H9 (cell line): ENCODE measurements at regions not wholly inside any gene's neighbourhood (a gene's known extent, or its start where the extent isn't known, plus 50 kb on each side); places are given as distances from the start of the nearest gene placed in this dataset.

Experiments used
- DNase-seq: peaks from one replicate; pipeline ENCODE4 v3.0.0-alpha.2; 2017
- H2AFZ ChIP-seq: one replicate; pipeline ENCODE4 v1.6.1; 2013; ENCODE audit warnings: mild to moderate bottlenecking, low read length, control low read depth, moderate library complexity
- H2AK5ac ChIP-seq: 2 replicates; pipeline ENCODE4 v1.6.1; 2013; ENCODE audit warnings: low read length, control low read depth, mixed read lengths; ENCODE audit not compliant: insufficient read length
- H2BK120ac ChIP-seq: one replicate; pipeline ENCODE4 v1.6.1; 2013; ENCODE audit warnings: low read depth, mild to moderate bottlenecking, low read length, control low read depth, inconsistent platforms; ENCODE audit not compliant: poor library complexity, severe bottlenecking
- H2BK12ac ChIP-seq: 2 replicates; pipeline ENCODE4 v1.6.1; 2013; ENCODE audit warnings: low read length, control low read depth, mixed read lengths, low read depth; ENCODE audit not compliant: insufficient read length
- H2BK15ac ChIP-seq: 2 replicates; pipeline ENCODE4 v1.6.1; 2013; ENCODE audit warnings: low read depth, low read length, control low read depth
- H2BK20ac ChIP-seq: one replicate; pipeline ENCODE4 v1.6.1; 2013; ENCODE audit warnings: low read depth, mild to moderate bottlenecking, low read length, control low read depth, inconsistent platforms; ENCODE audit not compliant: poor library complexity, severe bottlenecking
- H2BK5ac ChIP-seq: 2 replicates; pipeline ENCODE4 v1.6.1; 2013; ENCODE audit warnings: low read length, control low read depth, mixed read lengths; ENCODE audit not compliant: insufficient read length
- H3K14ac ChIP-seq: 2 replicates; pipeline ENCODE4 v1.6.1; 2013; ENCODE audit warnings: low read length, control low read depth; ENCODE audit not compliant: insufficient read depth
- H3K18ac ChIP-seq: 2 replicates; pipeline ENCODE4 v1.6.1; 2013; ENCODE audit warnings: low read depth, mild to moderate bottlenecking, mixed read lengths, low read length, control low read depth; ENCODE audit not compliant: insufficient read length
- H3K23ac ChIP-seq: 2 replicates; pipeline ENCODE4 v1.6.1; 2013; ENCODE audit warnings: low read length, control low read depth, mixed read lengths, low read depth; ENCODE audit not compliant: insufficient read length
- H3K23me2 ChIP-seq: 2 replicates; pipeline ENCODE4 v1.6.1; 2013; ENCODE audit warnings: low read depth, mild to moderate bottlenecking, mixed read lengths, low read length, control low read depth; ENCODE audit not compliant: insufficient read length, poor library complexity, severe bottlenecking
- H3K27ac ChIP-seq: 2 replicates; pipeline ENCODE4 v1.5.1; 2013; ENCODE audit warnings: low read length, control low read depth, mixed read lengths, low read depth; ENCODE audit not compliant: insufficient read length
- H3K27me3 ChIP-seq: 2 replicates; pipeline ENCODE4 v1.6.1; 2013; ENCODE audit warnings: low read length, control low read depth, inconsistent platforms; ENCODE audit not compliant: insufficient read depth
- H3K4ac ChIP-seq: 2 replicates; pipeline ENCODE4 v1.6.1; 2013; ENCODE audit warnings: low read depth, mild to moderate bottlenecking, control low read depth, inconsistent platforms, low read length, moderate library complexity
- H3K4me1 ChIP-seq: 2 replicates; pipeline ENCODE4 v1.6.1; 2013; ENCODE audit warnings: low read length, control low read depth, inconsistent platforms; ENCODE audit not compliant: insufficient read depth
- H3K4me2 ChIP-seq: 2 replicates; pipeline ENCODE4 v1.6.1; 2013; ENCODE audit warnings: low read length, control low read depth, mixed read lengths; ENCODE audit not compliant: insufficient read length, insufficient read depth
- H3K56ac ChIP-seq: 2 replicates; pipeline ENCODE4 v1.6.1; 2013; ENCODE audit warnings: low read depth, mild to moderate bottlenecking, mixed read lengths, low read length, control low read depth; ENCODE audit not compliant: insufficient read length
- H3K79me1 ChIP-seq: 2 replicates; pipeline ENCODE4 v1.6.1; 2013; ENCODE audit warnings: low read depth, mild to moderate bottlenecking, moderate library complexity, low read length, control low read depth, inconsistent platforms; ENCODE audit not compliant: insufficient read depth, poor library complexity, severe bottlenecking
- H3K79me2 ChIP-seq: 2 replicates; pipeline ENCODE4 v1.6.1; 2013; ENCODE audit warnings: low read length, control low read depth, inconsistent platforms; ENCODE audit not compliant: insufficient read depth
- H3K9ac ChIP-seq: 2 replicates; pipeline ENCODE4 v1.6.1; 2013; ENCODE audit warnings: low read length, control low read depth, mixed read lengths; ENCODE audit not compliant: insufficient read length; ENCODE audit errors: extremely low read depth
- H3K9me3 ChIP-seq: one replicate; pipeline ENCODE4 v1.6.1; 2013; ENCODE audit warnings: low read depth, low read length, inconsistent platforms; ENCODE audit not compliant: control insufficient read depth
- H3T11ph ChIP-seq: one replicate; pipeline ENCODE4 v1.6.1; 2013; ENCODE audit warnings: mild to moderate bottlenecking, low read length, control low read depth, inconsistent platforms
- H4K20me1 ChIP-seq: one replicate; pipeline ENCODE4 v1.6.1; 2013; ENCODE audit not compliant: control insufficient read depth, insufficient read length, insufficient read depth
- H4K5ac ChIP-seq: 2 replicates; pipeline ENCODE4 v1.6.1; 2013; ENCODE audit warnings: low read depth, mild to moderate bottlenecking, mixed read lengths, low read length, control low read depth; ENCODE audit not compliant: insufficient read length
- H4K8ac ChIP-seq: replicated peaks from 2 replicates; pipeline ENCODE4 v1.6.1; 2013; ENCODE audit warnings: low read length, control low read depth, mixed read lengths, low read depth; ENCODE audit not compliant: insufficient read length
- H4K91ac ChIP-seq: 2 replicates; pipeline ENCODE4 v1.6.1; 2013; ENCODE audit warnings: low read depth, mild to moderate bottlenecking, moderate library complexity, mixed read lengths, low read length, control low read depth; ENCODE audit not compliant: insufficient read length
- H3K27ac Mint-ChIP-seq, 3 experiments: 2 replicates in 2 of 3; 3 replicates in 1 of 3; pipeline ENCODE4 v1.8.0; 2020 to 2021; ENCODE audit warnings: mixed read lengths in 3 of 3, mild to moderate bottlenecking in 1 of 3, moderate library complexity in 1 of 3
- H3K27me3 Mint-ChIP-seq: 2 replicates; pipeline ENCODE4 v1.8.0; 2021; ENCODE audit warnings: low read depth, mild to moderate bottlenecking, moderate library complexity, mixed read lengths
- H3K36me3 Mint-ChIP-seq, 3 experiments: 2 replicates in 2 of 3; 3 replicates in 1 of 3; pipeline ENCODE4 v1.8.0; 2020 to 2021; ENCODE audit warnings: low read depth in 3 of 3, mixed read lengths in 3 of 3; ENCODE audit not compliant: insufficient read depth in 1 of 3
- H3K4me1 Mint-ChIP-seq, 2 experiments: 2 replicates each; pipeline ENCODE4 v1.8.0; 2020; ENCODE audit warnings: mixed read lengths in 2 of 2
- H3K4me3 Mint-ChIP-seq, 2 experiments: 2 replicates in 1 of 2; 3 replicates in 1 of 2; pipeline ENCODE4 v1.8.0; 2020 to 2021; ENCODE audit warnings: mild to moderate bottlenecking in 2 of 2, mixed read lengths in 2 of 2, moderate library complexity in 1 of 2
- H3K9me3 Mint-ChIP-seq, 2 experiments: 2 replicates in 1 of 2; 3 replicates in 1 of 2; pipeline ENCODE4 v1.8.0; 2020; ENCODE audit warnings: mild to moderate bottlenecking in 2 of 2, mixed read lengths in 2 of 2, moderate library complexity in 1 of 2
- WGBS: extraction: QIAGEN DNeasy Blood & Tissue Kit; methylation state at CpG from one replicate; pipeline ENCODE4 v1.1.7; 2013; ENCODE audit warnings: missing lambda C conversion rate, low lambda C conversion rate, mixed read lengths; ENCODE audit not compliant: insufficient read length; ENCODE audit errors: extremely low coverage; 5-methylcytosine and 5-hydroxymethylcytosine counted together
- TF ChIP-seq, protein P1 (sequence below): fragments of 200-600 bp; sonication (generic); conservative IDR thresholded peaks from 3 replicates; pipeline ENCODE4 v1.8.0; 2021; ENCODE audit warnings: antibody characterized with exemption, mild to moderate bottlenecking

DNA sequence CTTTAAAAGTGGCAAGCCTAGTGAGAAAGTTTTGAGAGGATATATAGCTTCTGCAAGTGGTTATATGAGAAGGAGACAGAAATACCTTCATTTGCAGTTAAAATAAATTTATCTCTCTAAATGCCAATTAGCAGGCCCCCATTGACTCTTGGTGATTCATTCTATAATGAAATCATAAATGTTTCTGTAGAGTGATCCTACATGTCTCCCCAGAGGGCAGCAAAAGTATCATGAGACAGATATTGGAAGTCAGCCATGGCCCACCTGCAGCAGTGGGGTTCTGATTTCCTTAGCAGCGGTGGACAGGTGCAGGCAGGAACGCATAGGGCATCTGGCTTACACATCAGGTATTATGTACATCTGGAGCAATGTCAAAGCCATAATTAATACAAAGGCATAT is 385.4 kb upstream of the SLC10A2 start:
- no peak overlapping the region for H2BK20ac ChIP-seq
- no peak overlapping the region for H2BK15ac ChIP-seq
- H4K5ac ChIP-seq = no peak overlapping the region
- no peak overlapping the region for H2BK12ac ChIP-seq
- H3K27me3 ChIP-seq = no peaks in the 10 kb centered on the region
- no peak overlapping the region for H3K4me2 ChIP-seq
- no peak overlapping the region for H3K4ac ChIP-seq
- no peaks in the 10 kb centered on the region for H3K23me2 ChIP-seq
- H3K18ac ChIP-seq = no peak overlapping the region
- H4K8ac ChIP-seq = no peak overlapping the region
- H4K20me1 ChIP-seq = no peaks in the 10 kb centered on the region
- H3K4me1 Mint-ChIP-seq = no peaks in the 10 kb centered on the region
- H3K23ac ChIP-seq = no peak overlapping the region
- no peak overlapping the region for H3K14ac ChIP-seq
- H3K4me3 Mint-ChIP-seq = no peak overlapping the region
- H3T11ph ChIP-seq = no peak overlapping the region
- H3K79me2 ChIP-seq = no peaks in the 10 kb centered on the region
- no peak overlapping the region for H3K9ac ChIP-seq
- H2BK5ac ChIP-seq = no peak overlapping the region
- H3K56ac ChIP-seq = no peak overlapping the region
- TF ChIP-seq, protein P1, sequence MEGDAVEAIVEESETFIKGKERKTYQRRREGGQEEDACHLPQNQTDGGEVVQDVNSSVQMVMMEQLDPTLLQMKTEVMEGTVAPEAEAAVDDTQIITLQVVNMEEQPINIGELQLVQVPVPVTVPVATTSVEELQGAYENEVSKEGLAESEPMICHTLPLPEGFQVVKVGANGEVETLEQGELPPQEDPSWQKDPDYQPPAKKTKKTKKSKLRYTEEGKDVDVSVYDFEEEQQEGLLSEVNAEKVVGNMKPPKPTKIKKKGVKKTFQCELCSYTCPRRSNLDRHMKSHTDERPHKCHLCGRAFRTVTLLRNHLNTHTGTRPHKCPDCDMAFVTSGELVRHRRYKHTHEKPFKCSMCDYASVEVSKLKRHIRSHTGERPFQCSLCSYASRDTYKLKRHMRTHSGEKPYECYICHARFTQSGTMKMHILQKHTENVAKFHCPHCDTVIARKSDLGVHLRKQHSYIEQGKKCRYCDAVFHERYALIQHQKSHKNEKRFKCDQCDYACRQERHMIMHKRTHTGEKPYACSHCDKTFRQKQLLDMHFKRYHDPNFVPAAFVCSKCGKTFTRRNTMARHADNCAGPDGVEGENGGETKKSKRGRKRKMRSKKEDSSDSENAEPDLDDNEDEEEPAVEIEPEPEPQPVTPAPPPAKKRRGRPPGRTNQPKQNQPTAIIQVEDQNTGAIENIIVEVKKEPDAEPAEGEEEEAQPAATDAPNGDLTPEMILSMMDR = no peak
- no peaks in the 10 kb centered on the region for H3K9me3 Mint-ChIP-seq
- H2BK120ac ChIP-seq = no peak overlapping the region
- H3K4me1 ChIP-seq = no peaks in the 10 kb centered on the region
- H2AK5ac ChIP-seq = no peak overlapping the region
- H3K36me3 Mint-ChIP-seq = no peaks in the 10 kb centered on the region
- no peaks in the 10 kb centered on the region for H3K9me3 ChIP-seq
- H3K27ac Mint-ChIP-seq = no peak overlapping the region; a peak in 1 of 7 replicates
- H3K27me3 Mint-ChIP-seq = no peaks in the 10 kb centered on the region
- H2AFZ ChIP-seq = no peak overlapping the region
- no peak for DNase-seq
- no peak overlapping the region for H4K91ac ChIP-seq
- H3K79me1 ChIP-seq = no peaks in the 10 kb centered on the region
- WGBS = no CpG with 5 or more reads among the region's 2 CpGs
- H3K27ac ChIP-seq = no peak overlapping the region
